Neural progenitor cell (in vitro differentiated cells): ENCODE measurements at regions not wholly inside any gene's neighbourhood (a gene's known extent, or its start where the extent isn't known, plus 50 kb on each side); places are given as distances from the start of the nearest gene placed in this dataset.
"Not testable (repeated sequence)": the region's sequence is repeated elsewhere in the genome, so short reads cannot be mapped to it uniquely, and the experiment has no call there.

Source experiments
- DNase-seq: peaks from one replicate; pipeline ENCODE4 v3.0.0-alpha.2; 2016; ENCODE audit warnings: low spot score
- H2AFZ ChIP-seq: fragments of 200-600 bp; sonication (generic); replicated peaks from 2 replicates; pipeline ENCODE4 v1.6.1; 2016; ENCODE audit warnings: antibody characterized with exemption
- H3F3A ChIP-seq: fragments of 200-600 bp; sonication (generic); 2 replicates; pipeline ENCODE4 v1.6.1; 2016; ENCODE audit warnings: antibody characterized with exemption, low read depth
- H3K27ac ChIP-seq: fragments of 200-600 bp; sonication (generic); 2 replicates; pipeline ENCODE4 v1.5.1; 2016; ENCODE audit warnings: mild to moderate bottlenecking
- H3K27me3 ChIP-seq: fragments of 200-600 bp; sonication (generic); 2 replicates; pipeline ENCODE4 v1.6.1; 2016; ENCODE audit warnings: mild to moderate bottlenecking, moderate library complexity
- H3K36me3 ChIP-seq: fragments of 200-600 bp; sonication (generic); 2 replicates; pipeline ENCODE4 v1.5.1; 2016
- H3K4me1 ChIP-seq: fragments of 200-600 bp; sonication (generic); 2 replicates; pipeline ENCODE4 v1.6.1; 2016; ENCODE audit warnings: mixed run types
- H3K4me2 ChIP-seq: fragments of 200-600 bp; sonication (generic); 2 replicates; pipeline ENCODE4 v1.6.1; 2016
- H3K4me3 ChIP-seq: fragments of 200-600 bp; sonication (generic); 2 replicates; pipeline ENCODE4 v1.5.1; 2016
- H3K79me2 ChIP-seq: fragments of 200-600 bp; sonication (generic); 2 replicates; pipeline ENCODE4 v1.6.1; 2016; ENCODE audit warnings: low read depth
- H3K9ac ChIP-seq: fragments of 200-600 bp; sonication (generic); 2 replicates; pipeline ENCODE4 v1.6.1; 2016
- H3K9me3 ChIP-seq: fragments of 200-600 bp; sonication (generic); 2 replicates; pipeline ENCODE4 v1.5.1; 2016; ENCODE audit warnings: low read depth
- H4K20me1 ChIP-seq: fragments of 200-600 bp; sonication (generic); 2 replicates; pipeline ENCODE4 v1.6.1; 2016; ENCODE audit warnings: low read depth
- H3K27ac Mint-ChIP-seq: 3 replicates; pipeline ENCODE4 v1.8.0; 2021; ENCODE audit warnings: mixed read lengths
- H3K27me3 Mint-ChIP-seq: 2 replicates; pipeline ENCODE4 v1.8.0; 2022; ENCODE audit warnings: low read depth, mild to moderate bottlenecking, inconsistent platforms, moderate library complexity, mixed read lengths; ENCODE audit not compliant: insufficient read depth
- H3K36me3 Mint-ChIP-seq: 3 replicates; pipeline ENCODE4 v1.8.0; 2021; ENCODE audit warnings: mixed read lengths
- H3K4me1 Mint-ChIP-seq: 3 replicates; pipeline ENCODE4 v1.8.0; 2021; ENCODE audit warnings: mixed read lengths
- H3K4me3 Mint-ChIP-seq: 3 replicates; pipeline ENCODE4 v1.8.0; 2021; ENCODE audit warnings: mild to moderate bottlenecking, moderate library complexity, mixed read lengths
- H3K9me3 Mint-ChIP-seq: 3 replicates; pipeline ENCODE4 v1.8.0; 2020; ENCODE audit warnings: mixed read lengths
- EZH2 ChIP-seq: fragments of 200-600 bp; sonication (generic); IDR thresholded peaks from 2 replicates; pipeline ENCODE4 v1.6.1; 2017; ENCODE audit warnings: antibody characterized with exemption, mild to moderate bottlenecking, moderate library complexity
- EZH2phosphoT487 ChIP-seq: fragments of 200-600 bp; sonication (generic); IDR thresholded peaks from 2 replicates; pipeline ENCODE4 v1.6.1; 2017; ENCODE audit warnings: antibody characterized with exemption
- TF ChIP-seq, protein P1 (sequence below): fragments of 200-600 bp; sonication (generic); IDR thresholded peaks from 2 replicates; pipeline ENCODE4 v1.5.1; 2017; ENCODE audit warnings: antibody characterized with exemption, mild to moderate bottlenecking

DNA sequence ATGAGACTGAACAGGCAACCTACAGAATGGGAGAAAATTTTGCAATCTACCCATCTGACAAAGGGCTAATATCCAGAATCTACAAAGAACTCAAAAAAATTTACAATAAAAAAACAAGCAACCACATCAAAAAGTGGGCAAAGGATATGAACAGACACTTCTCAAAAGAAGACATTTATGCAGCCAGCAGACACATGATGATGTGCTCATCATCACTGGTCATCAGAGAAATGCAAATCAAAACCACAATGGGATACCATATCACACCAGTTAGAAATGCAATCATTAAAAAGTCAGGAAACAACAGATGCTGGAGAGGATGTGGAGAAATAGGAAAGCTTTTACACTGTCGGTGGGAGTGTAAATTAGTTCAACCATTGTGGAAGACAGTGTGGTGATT is 51.7 kb upstream of the PAXBP1 start:
- not testable (repeated sequence) for H3K9me3 Mint-ChIP-seq

GRCh38 chr21:32824950-32825349 is 53.4 kb upstream of the PAXBP1 start:
- H3K36me3 ChIP-seq, result no peaks in the 10 kb centered on the region
- no peak overlapping the region for H3K4me2 ChIP-seq
- no peak overlapping the region for H2AFZ ChIP-seq
- no peak overlapping the region for H3K4me3 Mint-ChIP-seq
- no peaks in the 10 kb centered on the region for H3F3A ChIP-seq
- peaks cover 5% of the 10 kb centered on the region for H3K9me3 Mint-ChIP-seq
- no peaks in the 10 kb centered on the region for H3K27me3 ChIP-seq
- no peak overlapping the region for H3K27ac Mint-ChIP-seq
- no peaks in the 10 kb centered on the region for H4K20me1 ChIP-seq
- no peaks in the 10 kb centered on the region for H3K36me3 Mint-ChIP-seq
- no peak overlapping the region for H3K4me3 ChIP-seq
- no peak overlapping the region for H3K9ac ChIP-seq
- DNase-seq, result no peak
- H3K4me1 ChIP-seq, result no peaks in the 10 kb centered on the region
- no peaks in the 10 kb centered on the region for H3K79me2 ChIP-seq
- no peaks in the 10 kb centered on the region for H3K9me3 ChIP-seq
- no peak overlapping the region for H3K27ac ChIP-seq
- TF ChIP-seq EZH2phosphoT487 (no peak), EZH2 (no peak)
- TF ChIP-seq, protein P1, sequence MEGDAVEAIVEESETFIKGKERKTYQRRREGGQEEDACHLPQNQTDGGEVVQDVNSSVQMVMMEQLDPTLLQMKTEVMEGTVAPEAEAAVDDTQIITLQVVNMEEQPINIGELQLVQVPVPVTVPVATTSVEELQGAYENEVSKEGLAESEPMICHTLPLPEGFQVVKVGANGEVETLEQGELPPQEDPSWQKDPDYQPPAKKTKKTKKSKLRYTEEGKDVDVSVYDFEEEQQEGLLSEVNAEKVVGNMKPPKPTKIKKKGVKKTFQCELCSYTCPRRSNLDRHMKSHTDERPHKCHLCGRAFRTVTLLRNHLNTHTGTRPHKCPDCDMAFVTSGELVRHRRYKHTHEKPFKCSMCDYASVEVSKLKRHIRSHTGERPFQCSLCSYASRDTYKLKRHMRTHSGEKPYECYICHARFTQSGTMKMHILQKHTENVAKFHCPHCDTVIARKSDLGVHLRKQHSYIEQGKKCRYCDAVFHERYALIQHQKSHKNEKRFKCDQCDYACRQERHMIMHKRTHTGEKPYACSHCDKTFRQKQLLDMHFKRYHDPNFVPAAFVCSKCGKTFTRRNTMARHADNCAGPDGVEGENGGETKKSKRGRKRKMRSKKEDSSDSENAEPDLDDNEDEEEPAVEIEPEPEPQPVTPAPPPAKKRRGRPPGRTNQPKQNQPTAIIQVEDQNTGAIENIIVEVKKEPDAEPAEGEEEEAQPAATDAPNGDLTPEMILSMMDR, result no peak
- H3K27me3 Mint-ChIP-seq, result peaks cover 3% of the 10 kb centered on the region
- no peaks in the 10 kb centered on the region for H3K4me1 Mint-ChIP-seq

More for the DNA sequence above, 51.7 kb upstream of the PAXBP1 start:
- H2AFZ ChIP-seq, DNase-seq, H3K9me3 ChIP-seq, H3K27me3 ChIP-seq, H3K36me3 ChIP-seq, H3K36me3 Mint-ChIP-seq, H3K4me2 ChIP-seq, H3K79me2 ChIP-seq, H3K27ac ChIP-seq, H4K20me1 ChIP-seq, H3K9ac ChIP-seq, H3K27me3 Mint-ChIP-seq, H3F3A ChIP-seq, H3K27ac Mint-ChIP-seq, H3K4me3 Mint-ChIP-seq, H3K4me1 Mint-ChIP-seq, H3K4me1 ChIP-seq, H3K4me3 ChIP-seq: not testable (repeated sequence)

- Mint-ChIP-seq H3K27me3 (peaks cover 3% of the 10 kb centered on the region), H3K9me3 (peaks cover 5% of the 10 kb centered on the region), H3K27ac (no peak overlapping the region), H3K4me3 (no peak overlapping the region), H3K36me3 (no peaks in the 10 kb centered on the region), H3K4me1 (no peaks in the 10 kb centered on the region)
- no peak overlapping the region for H3K4me3 ChIP-seq
- peak; percentile 62 for DNase-seq
- H2AFZ ChIP-seq, result peak overlapping the region; percentile 34
- H3K27me3 ChIP-seq, result no peaks in the 10 kb centered on the region
- TF ChIP-seq EZH2phosphoT487, result no peak
- TF ChIP-seq, protein P1, result peak; percentile 69
- H3K79me2 ChIP-seq, result no peaks in the 10 kb centered on the region
- H3K36me3 ChIP-seq, result no peaks in the 10 kb centered on the region
- H3F3A ChIP-seq, result no peaks in the 10 kb centered on the region
- H3K4me1 ChIP-seq, result no peaks in the 10 kb centered on the region
- no peaks in the 10 kb centered on the region for H4K20me1 ChIP-seq
- no peak overlapping the region for H3K4me2 ChIP-seq
- H3K27ac ChIP-seq, result no peak overlapping the region
- H3K9me3 ChIP-seq, result no peaks in the 10 kb centered on the region
- no peak overlapping the region for H3K9ac ChIP-seq
These were observed 55.0 kb upstream of the PAXBP1 start for GRCh38 chr21:32826329-32827167.

DNA sequence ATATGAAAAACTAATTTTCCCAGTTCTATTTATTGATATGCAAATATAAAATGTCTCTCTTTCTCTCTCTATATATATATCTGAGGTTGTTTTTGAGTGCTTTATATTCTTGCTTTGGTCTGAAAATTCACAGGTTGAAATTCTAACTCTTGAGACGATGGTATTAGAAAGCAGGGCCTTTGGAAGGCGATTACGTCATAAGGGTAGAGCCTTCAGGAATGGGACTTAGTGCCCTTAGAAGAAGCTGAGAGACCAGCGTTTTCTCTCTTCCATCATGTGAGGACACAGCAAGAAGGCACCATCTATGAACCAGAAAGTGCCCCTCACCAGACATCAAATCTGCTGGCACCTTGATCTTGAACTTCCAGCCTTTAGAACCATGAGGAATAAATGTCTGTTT is 57.4 kb upstream of the PAXBP1 start:
- H3K27ac Mint-ChIP-seq, result no peak overlapping the region
- Histone ChIP-seq H3K4me2 (no peak overlapping the region), H2AFZ (no peak overlapping the region), H3K36me3 (no peaks in the 10 kb centered on the region), H3K27ac (no peak overlapping the region), H3K4me3 (no peak overlapping the region), H3K79me2 (no peaks in the 10 kb centered on the region), H3K27me3 (peaks cover 4% of the 10 kb centered on the region), H3K9ac (no peak overlapping the region), H4K20me1 (no peaks in the 10 kb centered on the region), H3K4me1 (peaks cover under 1% of the 10 kb centered on the region), H3F3A (no peaks in the 10 kb centered on the region), H3K9me3 (no peaks in the 10 kb centered on the region)
- TF ChIP-seq, protein P1, result no peak
- no peak for TF ChIP-seq EZH2phosphoT487
- H3K27me3 Mint-ChIP-seq, result peaks cover 3% of the 10 kb centered on the region
- no peak for DNase-seq
- H3K4me3 Mint-ChIP-seq, result no peak overlapping the region
- H3K9me3 Mint-ChIP-seq, result no peaks in the 10 kb centered on the region
- no peaks in the 10 kb centered on the region for H3K4me1 Mint-ChIP-seq
- H3K36me3 Mint-ChIP-seq, result no peaks in the 10 kb centered on the region
